ENCODE measurements at regions not wholly inside any gene's neighbourhood (a gene's known extent, or its start where the extent isn't known, plus 50 kb on each side); places are given as distances from the start of the nearest gene placed in this dataset.

- peaks cover 2% of the 10 kb centered on the region for H3K9me3 Mint-ChIP-seq
- H3K4me1 Mint-ChIP-seq (ENCODE audit: low read depth), result no peaks in the 10 kb centered on the region
- H3K36me3 Mint-ChIP-seq (ENCODE audit: low read depth), result no peaks in the 10 kb centered on the region
- H3K27ac Mint-ChIP-seq, result no peak overlapping the region
- H3K27me3 Mint-ChIP-seq, result no peaks in the 10 kb centered on the region
- DNase-seq, result no peak
- H3K4me3 Mint-ChIP-seq, result no peak overlapping the region
Observed at GRCh38 chr12:24223926-24224325, 274.5 kb upstream of the SOX5 start.

- DNase-seq, result no peak
- no peaks in the 10 kb centered on the region for H3K27me3 Mint-ChIP-seq
- H3K27ac Mint-ChIP-seq, result no peak overlapping the region
- no peaks in the 10 kb centered on the region for H3K4me1 Mint-ChIP-seq (ENCODE audit: low read depth)
- no peak overlapping the region for H3K4me3 Mint-ChIP-seq
- H3K36me3 Mint-ChIP-seq (ENCODE audit: low read depth), result no peaks in the 10 kb centered on the region
- peaks cover 2% of the 10 kb centered on the region for H3K9me3 Mint-ChIP-seq
Observed at GRCh38 chr12:24222968-24223367, 273.5 kb upstream of the SOX5 start.

- H3K9me3 Mint-ChIP-seq, result peaks cover 2% of the 10 kb centered on the region
- H3K4me1 Mint-ChIP-seq (ENCODE audit: low read depth), result no peaks in the 10 kb centered on the region
- H3K36me3 Mint-ChIP-seq (ENCODE audit: low read depth), result no peaks in the 10 kb centered on the region
- no peak for DNase-seq
- no peaks in the 10 kb centered on the region for H3K27me3 Mint-ChIP-seq
- H3K27ac Mint-ChIP-seq, result no peak overlapping the region
- H3K4me3 Mint-ChIP-seq, result no peak overlapping the region
Observed at GRCh38 chr12:24212496-24212895, 263.0 kb upstream of the SOX5 start.

GRCh38 chr12:24206621-24207020, 257.2 kb upstream of the SOX5 start:
- no peaks in the 10 kb centered on the region for H3K9me3 Mint-ChIP-seq
- H3K4me1 Mint-ChIP-seq (ENCODE audit: low read depth), result no peaks in the 10 kb centered on the region
- no peak overlapping the region for H3K27ac Mint-ChIP-seq
- H3K4me3 Mint-ChIP-seq, result no peak overlapping the region
- H3K36me3 Mint-ChIP-seq (ENCODE audit: low read depth), result no peaks in the 10 kb centered on the region
- H3K27me3 Mint-ChIP-seq, result no peaks in the 10 kb centered on the region
- no peak for DNase-seq

GRCh38 chr12:24201258-24201970, 251.9 kb upstream of the SOX5 start:
- H3K9me3 Mint-ChIP-seq, result no peaks in the 10 kb centered on the region
- no peak overlapping the region for H3K4me3 Mint-ChIP-seq
- no peaks in the 10 kb centered on the region for H3K27me3 Mint-ChIP-seq
- H3K36me3 Mint-ChIP-seq (ENCODE audit: low read depth), result no peaks in the 10 kb centered on the region
- no peaks in the 10 kb centered on the region for H3K4me1 Mint-ChIP-seq (ENCODE audit: low read depth)
- no peak overlapping the region for H3K27ac Mint-ChIP-seq
- DNase-seq, result no peak

- H3K4me1 Mint-ChIP-seq (ENCODE audit: low read depth), result no peaks in the 10 kb centered on the region
- no peaks in the 10 kb centered on the region for H3K27me3 Mint-ChIP-seq
- H3K9me3 Mint-ChIP-seq, result no peaks in the 10 kb centered on the region
- H3K36me3 Mint-ChIP-seq (ENCODE audit: low read depth), result no peaks in the 10 kb centered on the region
- no peak for DNase-seq
- H3K27ac Mint-ChIP-seq, result no peak overlapping the region
- no peak overlapping the region for H3K4me3 Mint-ChIP-seq
Observed at GRCh38 chr12:24200010-24200409, 250.5 kb upstream of the SOX5 start.

GRCh38 chr12:24198936-24199671, 249.6 kb upstream of the SOX5 start:
- Mint-ChIP-seq H3K36me3 (ENCODE audit: low read depth) (no peaks in the 10 kb centered on the region), H3K4me3 (no peak overlapping the region), H3K27me3 (no peaks in the 10 kb centered on the region), H3K9me3 (no peaks in the 10 kb centered on the region), H3K27ac (no peak overlapping the region), H3K4me1 (ENCODE audit: low read depth) (no peaks in the 10 kb centered on the region)
- DNase-seq, result no peak

- no peaks in the 10 kb centered on the region for H3K4me1 Mint-ChIP-seq (ENCODE audit: low read depth)
Observed at GRCh38 chr12:24198070-24198469, 248.6 kb upstream of the SOX5 start.

GRCh38 chr12:24197532-24197931, 248.1 kb upstream of the SOX5 start:
- H3K9me3 Mint-ChIP-seq, result no peaks in the 10 kb centered on the region
- H3K36me3 Mint-ChIP-seq (ENCODE audit: low read depth), result no peaks in the 10 kb centered on the region
- H3K4me1 Mint-ChIP-seq (ENCODE audit: low read depth), result no peaks in the 10 kb centered on the region
- no peak overlapping the region for H3K4me3 Mint-ChIP-seq
- no peak for DNase-seq
- no peak overlapping the region for H3K27ac Mint-ChIP-seq
- no peaks in the 10 kb centered on the region for H3K27me3 Mint-ChIP-seq

More at GRCh38 chr12:24198070-24198469, 248.6 kb upstream of the SOX5 start:
- no peaks in the 10 kb centered on the region for H3K27me3 Mint-ChIP-seq
- no peaks in the 10 kb centered on the region for H3K9me3 Mint-ChIP-seq
- DNase-seq, result no peak
- no peak overlapping the region for H3K27ac Mint-ChIP-seq
- H3K4me3 Mint-ChIP-seq, result no peak overlapping the region
- no peaks in the 10 kb centered on the region for H3K36me3 Mint-ChIP-seq (ENCODE audit: low read depth)

- no peak for DNase-seq
- Mint-ChIP-seq H3K27me3 (no peaks in the 10 kb centered on the region), H3K27ac (no peak overlapping the region), H3K4me3 (no peak overlapping the region), H3K36me3 (ENCODE audit: low read depth) (no peaks in the 10 kb centered on the region), H3K9me3 (no peaks in the 10 kb centered on the region), H3K4me1 (ENCODE audit: low read depth) (no peaks in the 10 kb centered on the region)
Observed at GRCh38 chr12:24195063-24195462, 245.6 kb upstream of the SOX5 start.

- no peaks in the 10 kb centered on the region for H3K9me3 Mint-ChIP-seq
- no peaks in the 10 kb centered on the region for H3K4me1 Mint-ChIP-seq (ENCODE audit: low read depth)
- H3K36me3 Mint-ChIP-seq (ENCODE audit: low read depth), result no peaks in the 10 kb centered on the region
- H3K4me3 Mint-ChIP-seq, result no peak overlapping the region
- no peaks in the 10 kb centered on the region for H3K27me3 Mint-ChIP-seq
- no peak overlapping the region for H3K27ac Mint-ChIP-seq
- DNase-seq, result no peak
Observed at GRCh38 chr12:24191117-24191516, 241.6 kb upstream of the SOX5 start.

- H3K36me3 Mint-ChIP-seq (ENCODE audit: low read depth), result no peaks in the 10 kb centered on the region
- no peak for DNase-seq
- no peaks in the 10 kb centered on the region for H3K4me1 Mint-ChIP-seq (ENCODE audit: low read depth)
- no peak overlapping the region for H3K27ac Mint-ChIP-seq
- H3K9me3 Mint-ChIP-seq, result no peaks in the 10 kb centered on the region
- no peaks in the 10 kb centered on the region for H3K27me3 Mint-ChIP-seq
- H3K4me3 Mint-ChIP-seq, result no peak overlapping the region
Observed at GRCh38 chr12:24185782-24186181, 236.3 kb upstream of the SOX5 start.

GRCh38 chr12:24177889-24178288, 228.4 kb upstream of the SOX5 start:
- Mint-ChIP-seq H3K4me1 (ENCODE audit: low read depth) (no peaks in the 10 kb centered on the region), H3K27ac (no peak overlapping the region), H3K9me3 (no peaks in the 10 kb centered on the region), H3K4me3 (no peak overlapping the region), H3K36me3 (ENCODE audit: low read depth) (no peaks in the 10 kb centered on the region), H3K27me3 (no peaks in the 10 kb centered on the region)
- no peak for DNase-seq

GRCh38 chr12:24175929-24176328, 226.5 kb upstream of the SOX5 start:
- no peak for DNase-seq
- H3K4me1 Mint-ChIP-seq (ENCODE audit: low read depth), result no peaks in the 10 kb centered on the region
- no peak overlapping the region for H3K4me3 Mint-ChIP-seq
- H3K9me3 Mint-ChIP-seq, result no peaks in the 10 kb centered on the region
- no peaks in the 10 kb centered on the region for H3K36me3 Mint-ChIP-seq (ENCODE audit: low read depth)
- no peak overlapping the region for H3K27ac Mint-ChIP-seq
- H3K27me3 Mint-ChIP-seq, result peaks cover 3% of the 10 kb centered on the region

GRCh38 chr12:24175284-24175683, 225.8 kb upstream of the SOX5 start:
- Mint-ChIP-seq H3K27ac (no peak overlapping the region), H3K36me3 (ENCODE audit: low read depth) (no peaks in the 10 kb centered on the region), H3K27me3 (peaks cover 3% of the 10 kb centered on the region), H3K9me3 (no peaks in the 10 kb centered on the region), H3K4me3 (no peak overlapping the region), H3K4me1 (ENCODE audit: low read depth) (no peaks in the 10 kb centered on the region)
- DNase-seq, result no peak
